GM04503 (cell line): ENCODE measurements at regions not wholly inside any gene's neighbourhood (a gene's known extent, or its start where the extent isn't known, plus 50 kb on each side); places are given as distances from the start of the nearest gene placed in this dataset.

Experiments used
- DNase-seq: peaks from one replicate; pipeline ENCODE4 v3.0.0-alpha.2; 2012; ENCODE audit warnings: low read depth

- DNase-seq, result no peak
Observed at GRCh38 chr20:37598100-37598543, 70.4 kb upstream of the BLCAP start.

- no peak for DNase-seq
Observed at GRCh38 chr20:37596890-37597536, 69.3 kb upstream of the BLCAP start.

- no peak for DNase-seq
Observed at GRCh38 chr20:37596168-37596567, 68.5 kb upstream of the BLCAP start.

DNA sequence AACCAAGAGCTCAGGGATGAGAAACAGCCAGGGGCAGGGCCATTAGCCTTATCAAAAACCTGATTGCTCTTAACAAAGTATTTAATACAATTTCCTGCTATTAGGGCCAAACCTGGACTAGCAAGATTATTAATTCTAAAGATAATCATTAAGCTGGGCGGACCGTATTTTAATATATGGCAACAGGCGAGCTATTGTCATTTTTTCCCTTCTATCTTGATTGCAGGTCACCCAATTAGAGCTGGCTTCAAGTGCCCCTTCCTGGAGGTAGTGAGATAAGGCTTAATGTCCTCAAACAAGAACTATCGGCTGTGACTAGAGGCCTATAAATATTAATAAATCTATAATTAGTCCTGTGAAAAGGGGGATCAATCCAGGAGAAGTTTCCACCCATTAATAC lies 66.0 kb upstream of the BLCAP start:
- DNase-seq, result no peak

DNA sequence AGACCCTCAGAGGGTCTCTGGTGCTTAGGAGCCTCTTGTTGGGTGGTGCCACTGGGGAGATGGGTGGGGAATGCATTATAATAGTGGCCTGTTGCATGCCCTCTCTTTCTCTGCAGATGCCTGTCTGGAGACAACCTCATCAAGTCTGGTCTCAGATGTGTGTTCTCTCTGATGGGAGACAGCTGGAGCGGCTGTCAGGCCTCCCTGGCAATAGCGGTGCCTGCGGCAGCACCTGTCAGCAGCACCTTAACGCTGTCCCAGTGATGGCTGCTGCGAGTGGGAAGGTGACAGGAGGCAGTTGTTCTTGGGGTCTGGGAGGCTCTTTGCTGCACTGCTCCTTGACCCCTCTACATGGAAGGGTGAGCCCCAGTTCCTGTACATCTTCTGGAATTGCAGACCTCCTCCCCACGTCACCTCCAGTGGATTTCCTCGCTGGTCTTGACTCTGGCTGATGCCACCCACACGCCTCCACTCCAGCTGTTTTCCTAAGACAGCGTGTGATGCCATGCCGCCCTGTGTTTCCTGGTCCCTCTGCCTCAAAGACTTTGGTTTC lies 63.3 kb upstream of the BLCAP start:
- no peak for DNase-seq

- DNase-seq, result no peak
Observed at GRCh38 chr20:37586078-37586477, 58.4 kb upstream of the BLCAP start.

GRCh38 chr20:37584238-37584807 lies 56.6 kb upstream of the BLCAP start:
- no peak for DNase-seq

DNA sequence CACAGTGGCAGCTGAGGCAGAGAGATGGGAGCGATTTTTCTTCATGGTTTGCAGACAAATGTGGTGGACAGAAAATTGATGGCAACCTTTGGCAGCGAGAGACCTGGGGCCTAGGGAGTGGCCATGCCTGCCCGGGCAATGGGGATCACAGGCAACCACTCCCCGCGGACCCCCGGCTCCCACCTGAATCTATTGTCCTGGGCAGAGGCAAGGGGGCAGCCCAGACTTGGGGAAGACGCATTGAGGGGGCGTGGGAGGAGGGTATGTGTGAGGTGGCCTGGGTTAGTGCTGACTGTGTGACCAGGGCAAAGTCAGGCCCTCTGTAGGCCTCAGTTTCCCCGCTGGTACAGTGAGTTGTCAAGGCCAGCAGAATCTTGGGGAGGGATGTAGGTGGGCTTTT lies 53.6 kb upstream of the BLCAP start:
- no peak for DNase-seq

DNA sequence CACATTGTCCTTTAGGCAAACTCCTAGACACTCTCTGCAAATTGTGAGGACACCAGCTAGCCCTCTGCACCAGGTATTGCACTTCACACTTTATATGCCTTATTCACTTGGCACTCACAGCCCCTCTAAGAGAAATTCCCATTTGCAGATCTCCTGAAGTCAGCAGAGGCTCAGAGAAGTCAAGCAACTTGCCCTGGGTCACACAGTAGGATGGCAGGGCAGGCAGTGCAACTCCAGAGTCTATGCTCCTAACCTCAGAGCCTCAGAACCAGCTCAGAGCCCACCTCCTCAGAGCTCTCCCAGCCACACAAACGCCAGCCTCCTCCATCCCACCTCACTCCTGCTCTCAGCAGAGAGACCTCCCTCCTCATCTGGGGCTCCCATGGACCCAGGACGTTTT lies 52.4 kb upstream of the BLCAP start:
- no peak for DNase-seq

- DNase-seq, result no peak
Observed at GRCh38 chr20:37579106-37579505, 51.4 kb upstream of the BLCAP start.

DNA sequence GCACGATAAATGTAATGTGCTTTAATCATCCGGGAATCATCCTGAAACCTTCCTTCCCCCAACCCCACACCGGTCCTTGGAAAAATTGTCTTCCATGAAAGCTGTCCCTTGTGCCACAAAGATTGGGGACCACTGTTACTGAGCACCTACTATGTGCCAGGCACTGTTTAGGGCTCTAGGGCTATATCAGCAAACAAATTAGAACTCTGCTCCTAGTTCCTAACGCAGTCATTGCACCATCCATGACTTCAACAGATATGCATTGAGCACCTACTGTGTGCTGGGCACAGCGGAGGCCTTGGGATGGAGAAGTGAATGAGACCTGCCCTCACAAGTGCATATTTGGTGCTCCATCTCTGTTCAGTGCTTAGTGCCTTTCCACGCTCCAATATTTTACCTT lies 50.3 kb upstream of the BLCAP start:
- DNase-seq, result no peak
